ENCODE measurements at regions not wholly inside any gene's neighbourhood (a gene's known extent, or its start where the extent isn't known, plus 50 kb on each side); places are given as distances from the start of the nearest gene placed in this dataset.

GRCh38 chr4:85265234-85265633, 209.7 kb upstream of the ARHGAP24 start:
- no peak for DNase-seq (ENCODE audit: low spot score)

GRCh38 chr4:85268188-85268587, 206.8 kb upstream of the ARHGAP24 start:
- no peak for DNase-seq (ENCODE audit: low spot score)

- DNase-seq (ENCODE audit: low spot score): no peak
Measured at GRCh38 chr4:85268961-85269360, 206.0 kb upstream of the ARHGAP24 start.

GRCh38 chr4:85274955-85275354, 200.0 kb upstream of the ARHGAP24 start:
- DNase-seq (ENCODE audit: low spot score): no peak

GRCh38 chr4:85280963-85281362, 194.0 kb upstream of the ARHGAP24 start:
- no peak for DNase-seq (ENCODE audit: low spot score)

- no peak for DNase-seq (ENCODE audit: low spot score)
Measured at GRCh38 chr4:85291226-85291625, 183.7 kb upstream of the ARHGAP24 start.

- no peak for DNase-seq (ENCODE audit: low spot score)
Measured at GRCh38 chr4:85298037-85298436, 176.9 kb upstream of the ARHGAP24 start.

- no peak for DNase-seq (ENCODE audit: low spot score)
Measured at GRCh38 chr4:85302193-85302736, 172.7 kb upstream of the ARHGAP24 start.

GRCh38 chr4:85302756-85303155, 172.2 kb upstream of the ARHGAP24 start:
- DNase-seq (ENCODE audit: low spot score): no peak

- no peak for DNase-seq (ENCODE audit: low spot score)
Measured at GRCh38 chr4:85318415-85318814, 156.5 kb upstream of the ARHGAP24 start.

GRCh38 chr4:85358831-85359230, 116.1 kb upstream of the ARHGAP24 start:
- DNase-seq (ENCODE audit: low spot score): no peak

GRCh38 chr4:85362550-85362949, 112.4 kb upstream of the ARHGAP24 start:
- no peak for DNase-seq (ENCODE audit: low spot score)

- DNase-seq (ENCODE audit: low spot score): no peak
Measured at GRCh38 chr4:85367815-85368214, 107.1 kb upstream of the ARHGAP24 start.

- no peak for DNase-seq (ENCODE audit: low spot score)
Measured at GRCh38 chr4:85368240-85368639, 106.7 kb upstream of the ARHGAP24 start.

GRCh38 chr4:85368932-85369331, 106.0 kb upstream of the ARHGAP24 start:
- no peak for DNase-seq (ENCODE audit: low spot score)

GRCh38 chr4:85369703-85370380, 105.1 kb upstream of the ARHGAP24 start:
- no peak for DNase-seq (ENCODE audit: low spot score)

GRCh38 chr4:85370400-85371032, 104.4 kb upstream of the ARHGAP24 start:
- DNase-seq (ENCODE audit: low spot score): peak; percentile 62

GRCh38 chr4:85372966-85373365, 102.0 kb upstream of the ARHGAP24 start:
- DNase-seq (ENCODE audit: low spot score): no peak

- no peak for DNase-seq (ENCODE audit: low spot score)
Measured at GRCh38 chr4:85376285-85376684, 98.7 kb upstream of the ARHGAP24 start.

- DNase-seq (ENCODE audit: low spot score): no peak
Measured at GRCh38 chr4:85381968-85382367, 93.0 kb upstream of the ARHGAP24 start.

- DNase-seq (ENCODE audit: low spot score): no peak
Measured at GRCh38 chr4:85391071-85391470, 83.9 kb upstream of the ARHGAP24 start.

- DNase-seq (ENCODE audit: low spot score): no peak
Measured at GRCh38 chr4:85391589-85392410, 83.2 kb upstream of the ARHGAP24 start.

- DNase-seq (ENCODE audit: low spot score): no peak
Measured at GRCh38 chr4:85393201-85393600, 81.7 kb upstream of the ARHGAP24 start.

Data from ecto neural progenitor cell (in vitro differentiated cells).